ENCODE measurements at regions not wholly inside any gene's neighbourhood (a gene's known extent, or its start where the extent isn't known, plus 50 kb on each side); places are given as distances from the start of the nearest gene placed in this dataset.
"Not testable (repeated sequence)": the region's sequence is repeated elsewhere in the genome, so short reads cannot be mapped to it uniquely, and the experiment has no call there.

DNA sequence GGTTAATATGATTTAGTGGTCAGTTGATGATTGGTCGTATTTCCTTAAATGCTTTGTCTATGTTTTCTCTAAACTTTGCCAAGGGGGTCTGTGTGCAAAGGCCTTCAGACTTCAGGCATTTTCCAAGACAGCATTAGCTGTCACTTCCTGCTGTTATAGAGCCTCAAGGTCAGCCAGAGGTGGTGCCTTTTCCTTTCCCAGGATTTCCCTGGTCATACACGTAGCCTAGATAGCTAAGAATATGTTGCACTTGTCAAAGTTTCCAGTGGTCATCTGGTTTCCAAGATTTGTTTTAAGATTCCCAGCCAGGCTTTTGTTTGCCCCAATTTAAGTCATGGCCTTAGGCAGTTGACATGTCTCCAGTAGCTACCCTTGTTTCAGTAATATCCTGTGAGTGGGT is 133.2 kb upstream of the IGFBP3 start:
- no peak overlapping the region for H3K4me3 ChIP-seq (ENCODE audit: low read depth, low read length)
- TF ChIP-seq CTCF (conservative IDR thresholded peaks at IDR 0.05; ENCODE audit: low read depth, low read length) = no peak
- no peak for DNase-seq (ENCODE audit: low read depth)

DNA sequence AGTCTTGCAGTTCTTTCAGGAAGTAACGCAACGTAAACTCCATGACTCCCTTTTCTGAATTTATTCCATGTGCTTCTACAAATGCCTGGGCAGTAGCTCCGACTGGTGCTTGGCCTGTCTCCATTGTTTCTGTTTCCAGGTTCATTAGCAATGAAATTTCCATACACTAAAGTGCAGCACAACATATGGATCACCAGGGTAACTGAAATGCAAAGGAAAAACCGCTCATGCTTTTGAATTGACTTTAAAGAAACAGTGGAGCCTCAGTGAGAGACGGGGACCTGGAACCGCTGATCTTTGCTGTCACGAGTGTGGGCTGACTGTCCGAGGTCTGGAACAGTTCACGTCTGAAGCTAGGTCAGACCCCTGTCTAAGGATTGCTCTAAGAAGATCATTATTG is 126.5 kb upstream of the IGFBP3 start:
- DNase-seq (ENCODE audit: low read depth) = no peak
- no peak overlapping the region for H3K4me3 ChIP-seq (ENCODE audit: low read depth, low read length)
- no peak for TF ChIP-seq CTCF (conservative IDR thresholded peaks at IDR 0.05; ENCODE audit: low read depth, low read length)

DNA sequence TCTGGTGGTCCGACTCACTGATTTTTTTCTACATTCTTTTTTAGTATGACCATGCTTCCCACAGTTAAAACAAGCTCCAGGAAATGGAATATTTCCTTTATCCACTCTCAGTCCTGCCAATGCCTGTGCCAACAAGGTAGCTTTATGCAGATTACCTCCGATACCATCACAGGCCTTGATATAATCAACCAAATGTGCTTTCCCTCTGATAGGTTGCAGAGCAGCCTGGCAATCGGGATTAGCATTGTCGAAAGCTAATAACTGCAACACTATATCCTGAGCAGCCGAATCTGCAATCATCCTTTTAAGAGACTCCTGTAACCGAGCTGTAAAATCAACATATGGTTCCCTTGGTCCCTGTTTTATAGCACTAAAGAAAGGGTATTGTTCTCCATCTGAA is 122.3 kb upstream of the IGFBP3 start:
- DNase-seq (ENCODE audit: low read depth); H3K4me3 ChIP-seq (ENCODE audit: low read depth, low read length): not testable (repeated sequence)

- not testable (repeated sequence) for H3K4me3 ChIP-seq (ENCODE audit: low read depth, low read length); DNase-seq (ENCODE audit: low read depth)
Observed at GRCh38 chr7:46039813-46040212, 118.7 kb upstream of the IGFBP3 start.

- no peak overlapping the region for H3K4me3 ChIP-seq (ENCODE audit: low read depth, low read length)
- no peak for DNase-seq (ENCODE audit: low read depth)
- TF ChIP-seq CTCF (conservative IDR thresholded peaks at IDR 0.05; ENCODE audit: low read depth, low read length) = no peak
Observed at GRCh38 chr7:46035166-46035565, 114.1 kb upstream of the IGFBP3 start.

DNA sequence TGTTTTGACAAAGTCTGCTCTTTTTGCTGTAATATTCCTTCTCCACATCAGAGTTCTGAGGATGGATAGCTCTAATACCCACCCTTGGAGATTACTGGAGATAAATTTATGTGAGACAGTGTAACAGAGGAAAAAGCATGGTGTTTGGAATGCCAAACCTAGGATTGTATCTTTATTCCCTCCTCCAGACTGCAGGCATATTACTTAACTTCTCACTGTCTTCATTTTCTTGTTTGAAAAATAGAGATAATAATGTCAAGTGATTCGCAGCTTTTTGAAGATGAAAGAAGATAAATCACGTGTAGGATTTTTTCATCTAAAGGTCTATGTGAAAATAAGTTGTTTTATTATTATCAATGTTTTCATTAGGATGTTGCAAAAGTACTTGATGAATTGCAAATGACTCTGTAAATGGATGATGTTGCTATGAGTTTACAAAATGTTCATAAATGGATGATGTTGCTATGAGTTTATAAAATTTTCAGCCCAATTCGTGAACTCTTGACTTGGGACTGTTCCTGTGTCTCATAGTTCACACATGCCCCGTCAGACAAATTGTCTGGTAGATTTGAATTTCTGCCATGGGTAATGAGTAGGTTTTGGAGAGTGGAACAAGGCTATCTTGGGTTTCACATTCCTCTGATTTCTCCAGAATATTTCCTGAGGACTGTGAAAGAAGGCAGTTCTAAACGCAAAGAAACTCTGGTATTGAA is 113.1 kb upstream of the IGFBP3 start:
- no peak for TF ChIP-seq CTCF (conservative IDR thresholded peaks at IDR 0.05; ENCODE audit: low read depth, low read length)
- H3K4me3 ChIP-seq (ENCODE audit: low read depth, low read length) = no peak overlapping the region
- DNase-seq (ENCODE audit: low read depth) = no peak

DNA sequence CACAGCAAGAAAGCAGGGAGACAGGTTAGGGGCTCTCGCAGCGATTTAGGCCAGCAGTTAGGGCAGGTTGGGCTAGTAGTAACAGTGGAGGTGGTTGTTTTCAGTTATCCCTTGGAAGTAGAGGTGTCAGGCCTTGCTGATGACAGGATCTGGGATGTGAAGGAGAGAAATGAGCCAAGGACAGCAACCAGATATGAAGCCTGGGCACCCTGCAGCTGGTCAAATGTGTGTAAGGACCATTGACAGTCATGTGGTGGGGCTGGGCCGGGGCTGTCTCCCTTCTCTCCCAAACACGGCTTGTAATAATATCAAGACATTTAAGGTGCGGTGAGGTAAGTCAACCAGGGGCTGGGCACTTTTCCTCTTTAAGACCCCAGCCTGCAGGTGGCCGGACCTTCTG is 112.5 kb upstream of the IGFBP3 start:
- no peak for TF ChIP-seq CTCF (conservative IDR thresholded peaks at IDR 0.05; ENCODE audit: low read depth, low read length)
- no peak overlapping the region for H3K4me3 ChIP-seq (ENCODE audit: low read depth, low read length)
- no peak for DNase-seq (ENCODE audit: low read depth)

DNA sequence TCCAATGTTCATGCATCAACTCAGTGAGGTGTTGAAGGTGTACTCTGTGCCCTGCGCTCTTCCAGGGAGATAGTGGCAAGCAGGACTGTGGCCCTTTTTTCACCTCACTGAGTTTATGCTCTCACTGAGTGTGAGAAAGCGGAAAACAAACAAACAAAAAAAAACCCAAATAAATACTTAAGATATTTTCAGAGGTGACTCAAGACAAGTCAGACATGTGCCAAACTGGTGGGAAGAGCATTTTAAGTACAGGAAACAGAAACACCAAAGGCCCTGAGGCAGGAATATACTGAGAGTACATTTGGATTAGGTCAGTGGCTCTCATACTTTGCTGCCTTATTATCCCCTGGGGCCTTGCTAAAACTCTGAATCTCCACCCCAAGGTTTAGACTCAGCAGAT is 111.9 kb upstream of the IGFBP3 start:
- DNase-seq (ENCODE audit: low read depth) = peak; percentile 12
- no peak for TF ChIP-seq CTCF (conservative IDR thresholded peaks at IDR 0.05; ENCODE audit: low read depth, low read length)
- H3K4me3 ChIP-seq (ENCODE audit: low read depth, low read length) = no peak overlapping the region
